ENCODE measurements at regions not wholly inside any gene's neighbourhood (a gene's known extent, or its start where the extent isn't known, plus 50 kb on each side); places are given as distances from the start of the nearest gene placed in this dataset.

DNA sequence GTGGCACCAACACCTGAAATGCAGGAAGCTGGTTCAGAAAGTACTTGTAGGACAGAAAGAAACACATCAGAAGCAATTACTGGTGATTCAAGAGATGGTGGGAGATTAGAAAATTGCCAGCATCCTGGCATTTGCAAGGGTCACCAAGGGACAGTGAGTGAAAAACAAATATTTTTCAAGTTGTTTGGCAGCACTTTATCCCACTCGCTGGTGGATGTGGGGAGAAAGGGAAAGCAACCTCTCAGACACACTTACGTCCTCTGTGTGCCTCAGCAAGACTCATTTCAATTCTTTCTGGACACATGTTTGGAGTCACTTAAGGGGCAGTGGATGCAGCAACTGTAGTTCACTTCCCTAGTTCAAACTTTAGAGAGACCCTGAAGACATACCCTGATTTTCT is 440.4 kb upstream of the GHITM start:
- TF ChIP-seq, protein P1, sequence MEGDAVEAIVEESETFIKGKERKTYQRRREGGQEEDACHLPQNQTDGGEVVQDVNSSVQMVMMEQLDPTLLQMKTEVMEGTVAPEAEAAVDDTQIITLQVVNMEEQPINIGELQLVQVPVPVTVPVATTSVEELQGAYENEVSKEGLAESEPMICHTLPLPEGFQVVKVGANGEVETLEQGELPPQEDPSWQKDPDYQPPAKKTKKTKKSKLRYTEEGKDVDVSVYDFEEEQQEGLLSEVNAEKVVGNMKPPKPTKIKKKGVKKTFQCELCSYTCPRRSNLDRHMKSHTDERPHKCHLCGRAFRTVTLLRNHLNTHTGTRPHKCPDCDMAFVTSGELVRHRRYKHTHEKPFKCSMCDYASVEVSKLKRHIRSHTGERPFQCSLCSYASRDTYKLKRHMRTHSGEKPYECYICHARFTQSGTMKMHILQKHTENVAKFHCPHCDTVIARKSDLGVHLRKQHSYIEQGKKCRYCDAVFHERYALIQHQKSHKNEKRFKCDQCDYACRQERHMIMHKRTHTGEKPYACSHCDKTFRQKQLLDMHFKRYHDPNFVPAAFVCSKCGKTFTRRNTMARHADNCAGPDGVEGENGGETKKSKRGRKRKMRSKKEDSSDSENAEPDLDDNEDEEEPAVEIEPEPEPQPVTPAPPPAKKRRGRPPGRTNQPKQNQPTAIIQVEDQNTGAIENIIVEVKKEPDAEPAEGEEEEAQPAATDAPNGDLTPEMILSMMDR (IDR thresholded peaks at IDR 0.05; ENCODE audit: control extremely low read depth in 1 of 3, insufficient read depth in 1 of 3, low read depth in 1 of 3, low read length in 3 of 3) = no peak
- TF ChIP-seq GTF2F1 (IDR thresholded peaks at IDR 0.05; ENCODE audit: borderline replicate concordance, low read depth, low read length) = no peak
- TF ChIP-seq SRF (IDR thresholded peaks at IDR 0.05; ENCODE audit: low read depth, low read length) = no peak
- TF ChIP-seq, protein P2, sequence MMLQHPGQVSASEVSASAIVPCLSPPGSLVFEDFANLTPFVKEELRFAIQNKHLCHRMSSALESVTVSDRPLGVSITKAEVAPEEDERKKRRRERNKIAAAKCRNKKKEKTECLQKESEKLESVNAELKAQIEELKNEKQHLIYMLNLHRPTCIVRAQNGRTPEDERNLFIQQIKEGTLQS (IDR thresholded peaks at IDR 0.05; ENCODE audit: insufficient read depth, low read depth, low read length) = no peak
- TF ChIP-seq POLR2A (IDR thresholded peaks at IDR 0.05; ENCODE audit: control extremely low read depth in 1 of 2, low read depth in 2 of 2, low read length in 2 of 2) = no peak
